ENCODE measurements at regions not wholly inside any gene's neighbourhood (a gene's known extent, or its start where the extent isn't known, plus 50 kb on each side); places are given as distances from the start of the nearest gene placed in this dataset.

DNA sequence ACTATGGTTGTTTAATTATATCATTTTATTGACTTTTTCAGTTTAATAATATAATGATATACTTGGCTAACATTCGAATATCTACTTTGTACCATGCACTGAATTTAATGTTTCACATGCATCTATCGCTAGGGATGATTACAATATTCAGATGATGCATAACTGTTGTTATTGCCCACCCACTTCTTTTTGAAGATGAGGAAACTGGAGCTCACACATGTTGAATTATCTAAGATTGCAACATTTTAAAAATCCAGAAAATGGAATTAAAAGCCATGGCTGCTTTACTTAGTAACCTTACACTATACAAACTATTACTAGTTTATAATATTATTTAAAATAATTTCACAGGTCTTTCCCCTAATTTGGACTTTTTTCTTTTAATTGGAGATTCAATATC lies 171.7 kb downstream of the TLR4 start:
- WGBS, 4 donors, result 73 to 83% (median 77%) methylated on average over 2 of the region's 2 CpGs
- intact Hi-C loops (cut with DNase I), result no loop called here
- Histone ChIP-seq H3K27me3 (no peaks in the 10 kb centered on the region), H3K4me1 (replicated peaks in 1 of 2) (no peaks in the 10 kb centered on the region), H3K27ac (no peak overlapping the region), H3K4me3 (no peak overlapping the region), H3K36me3 (replicated peaks in 1 of 2) (no peaks in the 10 kb centered on the region), H3K9me3 (replicated peaks in 1 of 3) (no peaks in the 10 kb centered on the region)
- no peak for DNase-seq
- no peak for TF ChIP-seq POLR2A (IDR thresholded peaks at IDR 0.05)
- TF ChIP-seq, protein P1, sequence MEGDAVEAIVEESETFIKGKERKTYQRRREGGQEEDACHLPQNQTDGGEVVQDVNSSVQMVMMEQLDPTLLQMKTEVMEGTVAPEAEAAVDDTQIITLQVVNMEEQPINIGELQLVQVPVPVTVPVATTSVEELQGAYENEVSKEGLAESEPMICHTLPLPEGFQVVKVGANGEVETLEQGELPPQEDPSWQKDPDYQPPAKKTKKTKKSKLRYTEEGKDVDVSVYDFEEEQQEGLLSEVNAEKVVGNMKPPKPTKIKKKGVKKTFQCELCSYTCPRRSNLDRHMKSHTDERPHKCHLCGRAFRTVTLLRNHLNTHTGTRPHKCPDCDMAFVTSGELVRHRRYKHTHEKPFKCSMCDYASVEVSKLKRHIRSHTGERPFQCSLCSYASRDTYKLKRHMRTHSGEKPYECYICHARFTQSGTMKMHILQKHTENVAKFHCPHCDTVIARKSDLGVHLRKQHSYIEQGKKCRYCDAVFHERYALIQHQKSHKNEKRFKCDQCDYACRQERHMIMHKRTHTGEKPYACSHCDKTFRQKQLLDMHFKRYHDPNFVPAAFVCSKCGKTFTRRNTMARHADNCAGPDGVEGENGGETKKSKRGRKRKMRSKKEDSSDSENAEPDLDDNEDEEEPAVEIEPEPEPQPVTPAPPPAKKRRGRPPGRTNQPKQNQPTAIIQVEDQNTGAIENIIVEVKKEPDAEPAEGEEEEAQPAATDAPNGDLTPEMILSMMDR (IDR thresholded peaks at IDR 0.05), result no peak

DNA sequence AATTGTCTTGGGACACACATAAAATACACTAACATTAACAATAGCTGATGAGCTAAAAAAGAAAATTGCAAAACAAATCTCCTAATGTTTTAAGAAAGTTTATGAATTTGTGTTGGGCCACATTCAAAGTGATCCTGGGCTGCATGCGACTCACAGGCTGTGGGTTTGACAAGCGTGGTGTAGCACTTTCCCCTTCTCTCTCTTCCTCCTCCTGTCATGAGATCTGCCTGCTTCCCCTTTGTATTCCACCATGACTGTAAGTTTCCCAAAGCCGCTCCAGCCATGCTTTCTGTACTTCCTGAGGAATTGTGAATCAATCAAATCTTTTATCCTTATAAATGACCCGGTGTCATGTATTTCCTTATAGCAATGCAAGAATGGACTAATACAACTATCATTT lies 178.0 kb downstream of the TLR4 start:
- Histone ChIP-seq H3K4me1 (replicated peaks in 1 of 2) (no peaks in the 10 kb centered on the region), H3K36me3 (replicated peaks in 1 of 2) (no peaks in the 10 kb centered on the region), H3K9me3 (replicated peaks in 1 of 3) (no peaks in the 10 kb centered on the region), H3K4me3 (no peak overlapping the region), H3K27ac (no peak overlapping the region), H3K27me3 (no peaks in the 10 kb centered on the region)
- no peak for DNase-seq
- WGBS, 4 donors, result 73 to 74% (median 73%) methylated on average over 4 of the region's 4 CpGs
- TF ChIP-seq, protein P1 (IDR thresholded peaks at IDR 0.05), result no peak
- TF ChIP-seq POLR2A (IDR thresholded peaks at IDR 0.05), result no peak
- intact Hi-C loops (cut with DNase I), result no loop called here

DNA sequence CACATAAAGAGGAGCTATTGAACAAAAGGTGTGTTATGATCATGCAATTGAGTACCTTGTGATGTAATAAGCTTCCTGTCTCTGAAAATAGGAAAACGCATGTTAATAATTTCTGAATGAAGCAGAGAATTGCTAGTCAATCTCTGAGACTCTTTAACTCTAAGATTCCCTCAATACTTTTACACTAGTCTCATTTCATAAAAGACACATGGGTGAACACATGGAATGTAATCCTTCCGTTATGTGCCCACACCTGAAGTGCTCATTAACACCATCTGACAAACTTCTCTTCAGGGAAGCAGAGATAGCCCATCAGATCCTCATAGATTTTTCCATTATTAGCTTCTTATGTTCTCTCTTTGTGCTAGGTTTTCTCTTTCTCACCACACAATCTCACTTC lies 182.4 kb downstream of the TLR4 start:
- 67 to 82% (median 69%) methylated on average over 2 of the region's 2 CpGs for WGBS, 4 donors
- H3K4me1 ChIP-seq (replicated peaks in 1 of 2), result no peaks in the 10 kb centered on the region

DNA sequence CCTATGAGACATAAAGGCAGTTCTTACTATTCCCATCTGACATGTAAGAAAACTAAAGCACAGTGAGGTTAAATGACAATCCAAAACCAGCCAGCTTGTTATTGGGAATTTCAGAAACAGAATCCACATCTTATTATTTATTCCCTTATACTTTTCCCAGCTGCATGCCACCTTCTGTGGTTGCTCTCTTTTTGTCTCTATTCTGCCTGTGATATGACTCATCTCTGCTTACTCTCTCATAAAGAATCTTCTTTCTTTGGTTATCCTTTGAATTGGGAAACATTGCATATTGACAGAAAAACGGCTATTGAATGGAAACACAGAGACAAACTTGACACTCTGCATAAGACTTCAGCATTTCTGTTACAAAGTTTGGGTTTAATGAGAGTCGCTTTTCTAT lies 183.2 kb downstream of the TLR4 start:
- TF ChIP-seq, protein P1 (IDR thresholded peaks at IDR 0.05), result no peak
- no peak for TF ChIP-seq POLR2A (IDR thresholded peaks at IDR 0.05)
- Histone ChIP-seq H3K27me3 (no peaks in the 10 kb centered on the region), H3K4me1 (replicated peaks in 1 of 2) (no peaks in the 10 kb centered on the region), H3K27ac (no peak overlapping the region), H3K4me3 (no peak overlapping the region), H3K36me3 (replicated peaks in 1 of 2) (no peaks in the 10 kb centered on the region), H3K9me3 (replicated peaks in 1 of 3) (peaks cover 0 to 4% (median 0%) of the 10 kb centered on the region in 3 donors)
- intact Hi-C loops (cut with DNase I), result no loop called here
- WGBS, 4 donors, result 69 to 75% (median 73%) methylated on average over 2 of the region's 2 CpGs
- no peak for DNase-seq

More for the DNA sequence above, 182.4 kb downstream of the TLR4 start:
- Histone ChIP-seq H3K27ac (no peak overlapping the region), H3K4me3 (no peak overlapping the region), H3K36me3 (replicated peaks in 1 of 2) (no peaks in the 10 kb centered on the region), H3K27me3 (no peaks in the 10 kb centered on the region), H3K9me3 (replicated peaks in 1 of 3) (peaks cover 0 to 4% (median 0%) of the 10 kb centered on the region in 3 donors)
- intact Hi-C loops (cut with DNase I), result no loop called here
- DNase-seq, result no peak
- TF ChIP-seq, protein P1 (IDR thresholded peaks at IDR 0.05), result no peak
- no peak for TF ChIP-seq POLR2A (IDR thresholded peaks at IDR 0.05)

Data from adrenal gland (tissue), 9 donors.